ENCODE measurements at regions not wholly inside any gene's neighbourhood (a gene's known extent, or its start where the extent isn't known, plus 50 kb on each side); places are given as distances from the start of the nearest gene placed in this dataset.
"Not testable (repeated sequence)": the region's sequence is repeated elsewhere in the genome, so short reads cannot be mapped to it uniquely, and the experiment has no call there.

DNA sequence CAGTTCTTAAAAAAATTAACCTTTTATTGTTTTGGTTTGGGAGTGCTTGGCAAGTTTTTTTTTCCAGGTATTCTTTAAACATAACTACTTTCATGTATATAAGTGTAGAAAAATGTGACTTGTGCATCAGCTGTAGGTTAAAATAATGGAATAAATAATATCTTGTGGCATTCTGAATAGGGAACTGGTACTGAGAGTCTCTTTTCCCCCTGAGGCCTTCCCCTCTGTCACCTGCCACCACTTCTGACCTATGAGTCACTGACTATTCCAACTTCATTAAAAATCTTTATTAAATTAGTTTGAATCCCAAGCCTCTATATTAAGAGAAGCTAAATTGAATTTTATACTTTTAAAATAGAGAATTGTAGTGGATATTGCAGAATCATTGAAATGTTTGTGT is 805.7 kb downstream of the METTL15 start:
- in situ Hi-C loops (cut with HindIII; ENCODE audit: low pct_unique_long_range_greater_than_20kb, low sequenced_read_pairs): no loop called here
- no peak for DNase-seq (ENCODE audit: low read depth, low spot score)

DNA sequence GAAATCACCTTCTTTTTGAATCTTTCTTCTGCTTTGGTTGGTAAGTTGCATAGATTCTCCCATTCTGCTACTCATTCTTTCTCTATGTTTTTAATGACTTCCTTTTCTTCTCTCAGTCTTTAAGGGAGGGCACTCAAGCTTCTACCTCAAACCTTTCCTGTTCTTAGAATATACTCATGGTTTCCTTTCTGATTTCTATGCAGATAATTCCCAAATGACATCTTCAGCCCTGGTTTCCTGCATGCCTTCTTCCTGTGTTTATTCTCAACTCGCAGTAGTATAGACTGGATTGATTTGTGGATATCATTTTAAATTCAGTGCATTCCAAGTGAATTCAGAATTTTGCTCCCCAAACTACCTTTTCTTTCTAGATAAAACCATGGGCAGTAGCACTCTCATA is 803.6 kb downstream of the METTL15 start:
- in situ Hi-C loops (cut with HindIII; ENCODE audit: low pct_unique_long_range_greater_than_20kb, low sequenced_read_pairs): no loop called here
- no peak for DNase-seq (ENCODE audit: low read depth, low spot score)

GRCh38 chr11:28910926-28911325 is 802.7 kb downstream of the METTL15 start:
- in situ Hi-C loops (cut with HindIII; ENCODE audit: low pct_unique_long_range_greater_than_20kb, low sequenced_read_pairs): no loop called here
- no peak for DNase-seq (ENCODE audit: low read depth, low spot score)

GRCh38 chr11:28903716-28904115 is 795.5 kb downstream of the METTL15 start:
- no peak for DNase-seq (ENCODE audit: low read depth, low spot score)
- in situ Hi-C loops (cut with HindIII; ENCODE audit: low pct_unique_long_range_greater_than_20kb, low sequenced_read_pairs): no loop called here

DNA sequence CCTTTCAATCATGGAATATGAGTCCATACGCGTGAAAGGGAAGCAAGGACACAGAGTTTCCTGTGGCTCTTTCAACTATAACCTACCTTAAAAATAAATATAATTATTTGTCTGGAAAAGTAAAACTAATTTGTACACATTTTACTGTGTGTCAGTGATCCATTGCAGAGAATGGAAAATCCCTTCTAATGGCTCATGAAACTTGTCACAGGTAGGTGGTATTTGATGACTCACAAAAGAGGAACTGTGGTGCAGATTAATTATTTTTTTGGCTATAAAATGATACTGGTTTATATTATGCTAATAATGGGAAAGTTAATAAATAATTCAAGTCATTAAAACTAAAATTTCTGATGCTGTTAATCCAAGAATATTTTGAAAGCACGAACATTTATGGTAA is 792.2 kb downstream of the METTL15 start:
- DNase-seq (ENCODE audit: low read depth, low spot score): no peak
- in situ Hi-C loops (cut with HindIII; ENCODE audit: low pct_unique_long_range_greater_than_20kb, low sequenced_read_pairs): no loop called here

DNA sequence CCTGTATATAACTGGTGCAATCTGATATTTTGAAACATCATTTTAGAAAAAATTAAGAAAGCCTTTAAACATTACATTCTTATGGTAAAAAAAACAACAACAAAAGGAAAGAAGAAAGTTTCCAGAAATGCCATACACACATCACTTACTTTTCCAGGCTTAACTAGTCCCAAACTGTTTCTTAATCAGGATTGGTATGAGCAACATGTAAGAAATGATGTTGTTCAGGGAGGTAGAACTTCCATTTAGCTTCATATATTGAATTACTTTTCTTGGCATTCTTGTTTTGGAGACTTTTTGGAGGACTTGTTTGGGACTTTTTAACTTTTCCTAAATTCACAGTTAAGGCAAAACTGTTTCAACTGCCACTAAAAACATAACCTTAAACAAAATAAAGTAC is 791.5 kb downstream of the METTL15 start:
- no peak for DNase-seq (ENCODE audit: low read depth, low spot score)
- in situ Hi-C loops (cut with HindIII; ENCODE audit: low pct_unique_long_range_greater_than_20kb, low sequenced_read_pairs): no loop called here

DNA sequence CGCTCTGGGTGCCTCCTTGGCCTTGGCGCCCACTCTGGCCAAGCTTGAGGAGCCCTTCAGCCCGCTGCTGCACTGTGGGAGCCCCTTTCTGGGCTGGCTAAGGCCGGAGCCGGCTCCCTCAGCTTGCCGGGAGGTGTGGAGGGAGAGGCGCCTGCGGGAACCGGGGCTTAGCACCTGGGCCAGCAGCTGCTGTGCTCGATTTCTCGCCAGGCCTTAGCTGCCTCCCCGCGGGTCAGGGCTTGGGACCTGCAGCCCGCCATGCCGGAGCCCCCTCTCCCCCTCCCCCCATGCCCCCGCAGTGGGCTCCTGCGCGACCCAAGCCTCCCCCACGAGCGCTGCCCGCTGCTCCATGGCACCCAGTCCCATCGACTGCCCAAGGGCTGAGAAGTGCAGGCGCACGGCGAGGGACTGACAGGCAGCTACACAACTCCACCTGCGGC is 782.4 kb downstream of the METTL15 start:
- DNase-seq (ENCODE audit: low read depth, low spot score); in situ Hi-C loops (cut with HindIII; ENCODE audit: low pct_unique_long_range_greater_than_20kb, low sequenced_read_pairs): not testable (repeated sequence)

DNA sequence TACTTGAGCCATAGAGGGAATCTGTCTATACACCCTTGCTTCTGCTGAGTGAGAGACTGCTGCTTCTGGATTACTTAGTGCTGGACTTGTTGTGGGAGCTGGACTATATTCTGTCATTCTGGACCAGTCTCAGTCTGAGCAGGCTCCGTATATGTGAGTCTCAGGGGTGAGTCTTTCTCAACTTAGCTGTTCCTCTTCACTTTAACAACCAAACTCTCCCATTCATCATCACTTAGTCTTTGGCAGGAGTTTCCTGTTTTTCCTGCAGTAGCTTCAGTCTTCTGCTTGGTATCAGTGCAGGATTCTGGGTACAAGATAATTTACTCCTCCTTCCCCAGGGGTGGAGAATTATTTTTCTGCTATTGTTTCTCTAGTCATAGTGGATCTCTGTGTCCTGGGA is 779.5 kb downstream of the METTL15 start:
- no peak for DNase-seq (ENCODE audit: low read depth, low spot score)
- in situ Hi-C loops (cut with HindIII; ENCODE audit: low pct_unique_long_range_greater_than_20kb, low sequenced_read_pairs): no loop called here

GRCh38 chr11:28879869-28880268 is 771.7 kb downstream of the METTL15 start:
- in situ Hi-C loops (cut with HindIII; ENCODE audit: low pct_unique_long_range_greater_than_20kb, low sequenced_read_pairs): no loop called here
- no peak for DNase-seq (ENCODE audit: low read depth, low spot score)

GRCh38 chr11:28878025-28878424 is 769.8 kb downstream of the METTL15 start:
- no peak for DNase-seq (ENCODE audit: low read depth, low spot score)
- in situ Hi-C loops (cut with HindIII; ENCODE audit: low pct_unique_long_range_greater_than_20kb, low sequenced_read_pairs): no loop called here

DNA sequence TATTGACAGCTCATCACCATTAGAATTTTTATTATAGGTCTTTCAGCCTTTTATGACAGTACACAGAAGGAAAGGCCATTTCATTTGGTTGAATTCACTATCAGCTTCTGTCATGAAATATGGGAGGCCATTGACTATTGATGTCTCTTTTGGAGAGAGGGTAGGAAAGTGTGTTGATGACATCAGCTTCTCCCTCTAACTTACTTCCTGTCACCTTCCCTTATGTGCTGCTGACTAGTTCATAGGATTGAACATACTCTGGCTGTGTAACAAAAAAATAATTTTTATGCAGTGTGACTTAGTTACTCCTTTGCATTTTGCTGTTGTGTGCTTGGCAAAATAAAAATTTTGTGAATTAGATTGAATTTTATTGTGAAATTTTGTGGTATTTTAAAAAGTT is 769.2 kb downstream of the METTL15 start:
- no peak for DNase-seq (ENCODE audit: low read depth, low spot score)
- in situ Hi-C loops (cut with HindIII; ENCODE audit: low pct_unique_long_range_greater_than_20kb, low sequenced_read_pairs): no loop called here

DNA sequence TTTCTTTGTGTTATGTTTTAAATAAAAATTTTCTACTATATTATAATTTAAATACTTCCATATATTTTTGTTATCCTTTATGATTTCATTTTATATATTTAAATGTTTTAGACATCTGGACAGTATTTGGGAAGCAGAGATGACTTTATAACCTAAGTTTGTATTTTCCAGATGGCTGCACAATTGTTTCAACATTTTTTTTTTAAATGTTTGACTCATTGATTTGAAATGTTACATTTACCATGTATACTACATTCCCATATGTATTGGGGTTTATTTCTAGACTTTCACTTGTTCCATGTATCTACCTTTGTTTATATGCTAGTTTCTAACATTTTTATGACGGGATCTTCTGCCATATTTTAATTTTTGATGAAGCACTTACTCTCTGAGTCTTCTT is 766.5 kb downstream of the METTL15 start:
- DNase-seq (ENCODE audit: low read depth, low spot score): no peak
- in situ Hi-C loops (cut with HindIII; ENCODE audit: low pct_unique_long_range_greater_than_20kb, low sequenced_read_pairs): no loop called here

- no peak for DNase-seq (ENCODE audit: low read depth, low spot score)
- in situ Hi-C loops (cut with HindIII; ENCODE audit: low pct_unique_long_range_greater_than_20kb, low sequenced_read_pairs): no loop called here
Measured at GRCh38 chr11:28871090-28871489, 762.9 kb downstream of the METTL15 start.

- in situ Hi-C loops (cut with HindIII; ENCODE audit: low pct_unique_long_range_greater_than_20kb, low sequenced_read_pairs): no loop called here
- DNase-seq (ENCODE audit: low read depth, low spot score): no peak
Measured at GRCh38 chr11:28863422-28863821, 755.2 kb downstream of the METTL15 start.

DNA sequence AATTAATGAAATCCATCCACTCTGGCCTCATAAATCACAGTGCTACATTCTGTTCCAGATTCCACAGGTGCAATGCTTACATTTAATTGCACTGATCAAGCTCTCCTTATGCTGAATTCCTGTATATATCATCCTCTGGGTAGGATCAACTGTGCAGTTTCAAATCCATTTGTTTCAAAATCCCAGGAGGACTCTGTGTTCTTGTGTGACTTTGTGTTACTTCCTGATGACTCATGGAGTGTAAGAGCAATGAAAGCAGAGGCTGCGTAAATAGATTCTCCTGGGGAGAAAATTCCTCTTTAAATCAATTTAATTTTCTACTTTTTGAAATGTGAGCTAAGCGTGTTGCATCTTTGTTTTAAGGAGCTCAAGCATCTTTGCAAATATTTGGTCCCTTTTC is 752.7 kb downstream of the METTL15 start:
- peak; percentile 42 for DNase-seq (ENCODE audit: low read depth, low spot score)

GRCh38 chr11:28858076-28858475 is 749.9 kb downstream of the METTL15 start:
- no peak for DNase-seq (ENCODE audit: low read depth, low spot score)
- in situ Hi-C loops (cut with HindIII; ENCODE audit: low pct_unique_long_range_greater_than_20kb, low sequenced_read_pairs): no loop called here

More for the DNA sequence above, 752.7 kb downstream of the METTL15 start:
- in situ Hi-C loops (cut with HindIII; ENCODE audit: low pct_unique_long_range_greater_than_20kb, low sequenced_read_pairs): no loop called here

- DNase-seq (ENCODE audit: low read depth, low spot score): no peak
- in situ Hi-C loops (cut with HindIII; ENCODE audit: low pct_unique_long_range_greater_than_20kb, low sequenced_read_pairs): no loop called here
Measured at GRCh38 chr11:28849053-28849452, 740.9 kb downstream of the METTL15 start.

GRCh38 chr11:28842716-28843115 is 734.5 kb downstream of the METTL15 start:
- no peak for DNase-seq (ENCODE audit: low read depth, low spot score)
- in situ Hi-C loops (cut with HindIII; ENCODE audit: low pct_unique_long_range_greater_than_20kb, low sequenced_read_pairs): no loop called here

- DNase-seq (ENCODE audit: low read depth, low spot score): no peak
- in situ Hi-C loops (cut with HindIII; ENCODE audit: low pct_unique_long_range_greater_than_20kb, low sequenced_read_pairs): no loop called here
Measured at GRCh38 chr11:28838741-28839140, 730.6 kb downstream of the METTL15 start.

- DNase-seq (ENCODE audit: low read depth, low spot score): no peak
- in situ Hi-C loops (cut with HindIII; ENCODE audit: low pct_unique_long_range_greater_than_20kb, low sequenced_read_pairs): no loop called here
Measured at GRCh38 chr11:28837599-28837998, 729.4 kb downstream of the METTL15 start.

Measured in SK-MEL-5 (cell line).